SK-N-SH treated with all-trans-retinoic acid at 6 μM for 48 hours (cell line): ENCODE measurements at regions not wholly inside any gene's neighbourhood (a gene's known extent, or its start where the extent isn't known, plus 50 kb on each side); places are given as distances from the start of the nearest gene placed in this dataset.

Experiments
- ATAC-seq: fragments of 200-7000 bp; cut with Tn5 transposase; 3 replicates; pipeline ENCODE4 v1.9.1; 2020; ENCODE audit warnings: mild to moderate bottlenecking, moderate library complexity
- ARNTL ChIP-seq: fragments of 450-650 bp; formaldehyde crosslinking; IDR thresholded peaks from 2 replicates; pipeline ENCODE4 v1.5.0; 2020; ENCODE audit warnings: low read depth, mild to moderate bottlenecking, moderate library complexity, borderline replicate concordance
- BACH2 ChIP-seq: fragments of 250-450 bp; sonication (Bioruptor Pico); IDR thresholded peaks from 2 replicates; pipeline ENCODE4 v1.9.0; 2021; ENCODE audit warnings: mild to moderate bottlenecking, borderline replicate concordance
- ESRRG ChIP-seq: fragments of 250-450 bp; sonication (Bioruptor Pico); IDR thresholded peaks from 2 replicates; pipeline ENCODE4 v1.6.1; 2021; ENCODE audit warnings: mild to moderate bottlenecking
- GLIS3 ChIP-seq: fragments of 250-450 bp; sonication (Bioruptor Pico); IDR thresholded peaks from 2 replicates; pipeline ENCODE4 v1.5.0; 2020; ENCODE audit warnings: mild to moderate bottlenecking, moderate library complexity
- ISL1 ChIP-seq: fragments of 250-450 bp; sonication (Bioruptor Pico); IDR thresholded peaks from 2 replicates; pipeline ENCODE4 v2.1.2; 2022; ENCODE audit warnings: mild to moderate bottlenecking, moderate library complexity
- OSR1 ChIP-seq: fragments of 250-450 bp; sonication (Bioruptor Pico); IDR thresholded peaks from 2 replicates; pipeline ENCODE4 v1.8.0; 2022; ENCODE audit warnings: moderate library complexity, mild to moderate bottlenecking, inconsistent platforms
- PPARA ChIP-seq: fragments of 250-450 bp; sonication (Bioruptor Pico); IDR thresholded peaks from 2 replicates; pipeline ENCODE4 v1.5.0; 2020; ENCODE audit warnings: mild to moderate bottlenecking, borderline replicate concordance
- SNAI2 ChIP-seq: fragments of 250-450 bp; sonication (Bioruptor Pico); IDR thresholded peaks from 2 replicates; pipeline ENCODE4 v1.5.0; 2020; ENCODE audit warnings: mild to moderate bottlenecking, moderate library complexity
- TCF4 ChIP-seq: fragments of 250-450 bp; sonication (Bioruptor Pico); IDR thresholded peaks from 2 replicates; pipeline ENCODE4 v1.8.0; 2021; ENCODE audit warnings: mild to moderate bottlenecking, moderate library complexity, borderline replicate concordance
- TOX ChIP-seq: fragments of 250-450 bp; sonication (Bioruptor Pico); IDR thresholded peaks from 2 replicates; pipeline ENCODE4 v1.8.0; 2021; ENCODE audit warnings: mild to moderate bottlenecking, moderate library complexity, borderline replicate concordance
- ZC3H10 ChIP-seq: fragments of 250-450 bp; sonication (Bioruptor Pico); IDR thresholded peaks from 2 replicates; pipeline ENCODE4 v1.5.1; 2021; ENCODE audit warnings: mild to moderate bottlenecking, moderate library complexity
- ZFP3 ChIP-seq: fragments of 250-450 bp; sonication (Bioruptor Pico); IDR thresholded peaks from 2 replicates; pipeline ENCODE4 v1.5.0; 2020; ENCODE audit warnings: mild to moderate bottlenecking, moderate library complexity
- ZFP30 ChIP-seq: fragments of 450-650 bp; formaldehyde crosslinking; IDR thresholded peaks from 2 replicates; pipeline ENCODE4 v1.5.0; 2022; ENCODE audit warnings: mild to moderate bottlenecking, moderate library complexity
- ZNF70 ChIP-seq: fragments of 450-650 bp; formaldehyde crosslinking; IDR thresholded peaks from 2 replicates; pipeline ENCODE4 v1.5.0; 2020; ENCODE audit warnings: mild to moderate bottlenecking, moderate library complexity
- ZNF8 ChIP-seq: fragments of 450-650 bp; formaldehyde crosslinking; IDR thresholded peaks from 2 replicates; pipeline ENCODE4 v1.5.0; 2020; ENCODE audit warnings: mild to moderate bottlenecking, moderate library complexity
- TF ChIP-seq, protein P1 (sequence below): fragments of 250-450 bp; sonication (Bioruptor Pico); IDR thresholded peaks from 2 replicates; pipeline ENCODE4 v1.8.0; 2021; ENCODE audit warnings: low read depth, mild to moderate bottlenecking, moderate library complexity, borderline replicate concordance
- TF ChIP-seq, protein P2 (sequence below): fragments of 250-450 bp; sonication (Bioruptor Pico); IDR thresholded peaks from 2 replicates; pipeline ENCODE4 v1.5.1; 2021; ENCODE audit warnings: mild to moderate bottlenecking, moderate library complexity
- TF ChIP-seq, protein P3 (sequence below): fragments of 250-450 bp; sonication (Bioruptor Pico); IDR thresholded peaks from 2 replicates; pipeline ENCODE4 v1.5.0; 2020; ENCODE audit warnings: mild to moderate bottlenecking, moderate library complexity
- TF ChIP-seq, protein P4 (sequence below): fragments of 250-450 bp; sonication (Bioruptor Pico); IDR thresholded peaks from 2 replicates; pipeline ENCODE4 v1.8.0; 2020; ENCODE audit warnings: mild to moderate bottlenecking, moderate library complexity, borderline replicate concordance

DNA sequence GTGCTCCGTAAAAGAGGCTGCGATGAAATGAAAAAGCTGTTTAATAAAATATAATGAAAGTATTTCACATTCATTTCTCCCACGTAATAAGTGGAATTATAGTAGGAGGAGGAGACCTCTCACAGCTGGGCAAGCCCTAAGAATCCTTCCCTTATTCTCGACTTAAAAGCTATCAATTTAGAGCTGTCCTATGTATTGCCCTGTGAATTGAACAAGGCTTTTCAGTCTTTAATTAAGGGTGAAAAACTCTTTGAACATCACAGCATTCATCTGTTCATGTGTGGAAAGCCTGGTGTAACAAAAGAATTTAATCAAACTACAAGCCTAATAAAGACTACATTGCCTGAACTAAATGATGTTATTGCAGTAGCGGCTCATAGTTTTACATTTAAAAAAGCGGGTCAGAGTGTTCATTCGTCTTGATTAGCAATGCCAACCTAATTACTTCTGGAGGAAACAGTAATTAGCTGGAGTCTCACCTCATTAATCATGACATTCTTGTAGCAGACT lies 142.0 kb downstream of the ETNK1 start:
- ATAC-seq = no peak
- TF ChIP-seq ESRRG (CRISPR knock-in tag) (no peak), ZC3H10 (CRISPR knock-in tag) (no peak), GLIS3 (CRISPR knock-in tag) (no peak), BACH2 (CRISPR knock-in tag) (no peak), ISL1 (CRISPR knock-in tag) (no peak), ZNF70 (CRISPR knock-in tag) (no peak), PPARA (CRISPR knock-in tag) (no peak)

DNA sequence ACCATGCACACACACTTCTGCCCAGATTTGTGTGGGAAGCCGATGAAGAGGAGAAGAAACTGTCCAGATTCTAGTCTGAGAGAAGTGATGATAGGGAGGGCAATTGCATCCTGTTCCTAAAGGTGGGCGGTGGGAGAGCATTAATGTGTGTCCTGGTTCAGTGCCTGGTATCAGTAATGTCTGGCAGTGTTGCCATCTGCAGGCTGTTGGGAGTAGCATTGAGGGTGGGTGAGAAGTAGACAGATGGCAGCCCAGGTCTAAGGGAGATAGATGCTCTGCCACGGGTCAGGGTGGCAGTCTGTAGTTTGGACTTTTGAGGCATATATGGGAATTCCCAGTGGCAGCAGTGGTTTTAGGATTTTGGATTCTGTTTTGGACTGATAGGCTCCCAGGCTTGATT lies 156.4 kb downstream of the ETNK1 start:
- ATAC-seq = no peak
- TF ChIP-seq BACH2 (CRISPR knock-in tag) (no peak), ZC3H10 (CRISPR knock-in tag) (no peak), TCF4 (CRISPR knock-in tag) (no peak), ZFP30 (CRISPR knock-in tag) (no peak), TOX (no peak)
- TF ChIP-seq, all 23 proteins: peak for 0

DNA sequence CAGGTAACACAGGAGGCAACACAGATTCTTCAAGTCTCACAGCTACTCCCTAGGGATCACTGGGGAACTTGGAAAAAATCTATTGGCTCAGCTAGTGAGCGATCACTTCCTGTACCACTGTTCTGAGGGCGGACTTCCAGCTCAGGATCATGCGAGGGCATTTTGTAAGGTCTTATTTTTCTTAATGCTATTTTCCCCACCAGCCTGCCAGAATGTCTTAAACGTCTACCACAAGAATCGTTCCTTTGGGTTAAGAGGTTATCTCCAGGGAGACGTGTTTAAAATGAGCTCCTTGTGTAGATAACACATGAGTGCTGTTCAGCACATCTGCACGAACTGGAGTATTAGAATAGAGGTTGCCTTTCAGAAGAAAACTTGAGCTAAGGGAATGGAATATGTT lies 162.6 kb downstream of the ETNK1 start:
- TF ChIP-seq, protein P1, sequence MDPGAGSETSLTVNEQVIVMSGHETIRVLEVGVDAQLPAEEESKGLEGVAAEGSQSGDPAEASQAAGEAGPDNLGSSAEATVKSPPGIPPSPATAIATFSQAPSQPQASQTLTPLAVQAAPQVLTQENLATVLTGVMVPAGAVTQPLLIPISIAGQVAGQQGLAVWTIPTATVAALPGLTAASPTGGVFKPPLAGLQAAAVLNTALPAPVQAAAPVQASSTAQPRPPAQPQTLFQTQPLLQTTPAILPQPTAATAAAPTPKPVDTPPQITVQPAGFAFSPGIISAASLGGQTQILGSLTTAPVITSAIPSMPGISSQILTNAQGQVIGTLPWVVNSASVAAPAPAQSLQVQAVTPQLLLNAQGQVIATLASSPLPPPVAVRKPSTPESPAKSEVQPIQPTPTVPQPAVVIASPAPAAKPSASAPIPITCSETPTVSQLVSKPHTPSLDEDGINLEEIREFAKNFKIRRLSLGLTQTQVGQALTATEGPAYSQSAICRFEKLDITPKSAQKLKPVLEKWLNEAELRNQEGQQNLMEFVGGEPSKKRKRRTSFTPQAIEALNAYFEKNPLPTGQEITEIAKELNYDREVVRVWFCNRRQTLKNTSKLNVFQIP = no peak
- TF ChIP-seq ARNTL (CRISPR knock-in tag) = no peak
- TF ChIP-seq ZFP3 = no peak
- TF ChIP-seq, protein P2, sequence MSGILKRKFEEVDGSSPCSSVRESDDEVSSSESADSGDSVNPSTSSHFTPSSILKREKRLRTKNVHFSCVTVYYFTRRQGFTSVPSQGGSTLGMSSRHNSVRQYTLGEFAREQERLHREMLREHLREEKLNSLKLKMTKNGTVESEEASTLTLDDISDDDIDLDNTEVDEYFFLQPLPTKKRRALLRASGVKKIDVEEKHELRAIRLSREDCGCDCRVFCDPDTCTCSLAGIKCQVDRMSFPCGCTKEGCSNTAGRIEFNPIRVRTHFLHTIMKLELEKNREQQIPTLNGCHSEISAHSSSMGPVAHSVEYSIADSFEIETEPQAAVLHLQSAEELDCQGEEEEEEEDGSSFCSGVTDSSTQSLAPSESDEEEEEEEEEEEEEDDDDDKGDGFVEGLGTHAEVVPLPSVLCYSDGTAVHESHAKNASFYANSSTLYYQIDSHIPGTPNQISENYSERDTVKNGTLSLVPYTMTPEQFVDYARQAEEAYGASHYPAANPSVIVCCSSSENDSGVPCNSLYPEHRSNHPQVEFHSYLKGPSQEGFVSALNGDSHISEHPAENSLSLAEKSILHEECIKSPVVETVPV (CRISPR knock-in tag) = no peak
- TF ChIP-seq PPARA (CRISPR knock-in tag) = no peak
- TF ChIP-seq SNAI2 = no peak
- TF ChIP-seq, protein P3, sequence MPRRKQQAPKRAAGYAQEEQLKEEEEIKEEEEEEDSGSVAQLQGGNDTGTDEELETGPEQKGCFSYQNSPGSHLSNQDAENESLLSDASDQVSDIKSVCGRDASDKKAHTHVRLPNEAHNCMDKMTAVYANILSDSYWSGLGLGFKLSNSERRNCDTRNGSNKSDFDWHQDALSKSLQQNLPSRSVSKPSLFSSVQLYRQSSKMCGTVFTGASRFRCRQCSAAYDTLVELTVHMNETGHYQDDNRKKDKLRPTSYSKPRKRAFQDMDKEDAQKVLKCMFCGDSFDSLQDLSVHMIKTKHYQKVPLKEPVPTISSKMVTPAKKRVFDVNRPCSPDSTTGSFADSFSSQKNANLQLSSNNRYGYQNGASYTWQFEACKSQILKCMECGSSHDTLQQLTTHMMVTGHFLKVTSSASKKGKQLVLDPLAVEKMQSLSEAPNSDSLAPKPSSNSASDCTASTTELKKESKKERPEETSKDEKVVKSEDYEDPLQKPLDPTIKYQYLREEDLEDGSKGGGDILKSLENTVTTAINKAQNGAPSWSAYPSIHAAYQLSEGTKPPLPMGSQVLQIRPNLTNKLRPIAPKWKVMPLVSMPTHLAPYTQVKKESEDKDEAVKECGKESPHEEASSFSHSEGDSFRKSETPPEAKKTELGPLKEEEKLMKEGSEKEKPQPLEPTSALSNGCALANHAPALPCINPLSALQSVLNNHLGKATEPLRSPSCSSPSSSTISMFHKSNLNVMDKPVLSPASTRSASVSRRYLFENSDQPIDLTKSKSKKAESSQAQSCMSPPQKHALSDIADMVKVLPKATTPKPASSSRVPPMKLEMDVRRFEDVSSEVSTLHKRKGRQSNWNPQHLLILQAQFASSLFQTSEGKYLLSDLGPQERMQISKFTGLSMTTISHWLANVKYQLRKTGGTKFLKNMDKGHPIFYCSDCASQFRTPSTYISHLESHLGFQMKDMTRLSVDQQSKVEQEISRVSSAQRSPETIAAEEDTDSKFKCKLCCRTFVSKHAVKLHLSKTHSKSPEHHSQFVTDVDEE (CRISPR knock-in tag) = no peak
- TF ChIP-seq BACH2 (CRISPR knock-in tag) = no peak
- ATAC-seq = no peak

DNA sequence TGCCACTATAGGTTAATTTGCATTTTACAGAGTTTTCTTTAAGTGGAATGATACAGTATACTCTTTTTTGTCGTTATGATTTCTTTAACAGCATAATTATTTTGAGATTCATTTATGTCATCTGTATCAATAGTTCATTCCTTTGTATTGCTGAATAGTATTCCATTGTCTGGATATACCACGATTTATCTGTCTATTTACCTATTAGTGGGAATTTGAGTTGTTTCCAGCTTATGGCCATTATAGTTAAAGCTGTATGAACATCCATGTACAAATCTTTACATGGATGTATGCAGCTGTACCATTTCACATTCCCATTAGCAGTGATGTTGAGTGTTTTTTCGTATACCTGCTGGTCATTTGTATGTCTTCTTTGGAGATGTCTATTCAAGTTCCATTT lies 163.9 kb downstream of the ETNK1 start:
- TF ChIP-seq TOX (no peak), ZFP3 (no peak), ZNF8 (CRISPR knock-in tag) (peak; percentile 92)
- no peak for ATAC-seq

DNA sequence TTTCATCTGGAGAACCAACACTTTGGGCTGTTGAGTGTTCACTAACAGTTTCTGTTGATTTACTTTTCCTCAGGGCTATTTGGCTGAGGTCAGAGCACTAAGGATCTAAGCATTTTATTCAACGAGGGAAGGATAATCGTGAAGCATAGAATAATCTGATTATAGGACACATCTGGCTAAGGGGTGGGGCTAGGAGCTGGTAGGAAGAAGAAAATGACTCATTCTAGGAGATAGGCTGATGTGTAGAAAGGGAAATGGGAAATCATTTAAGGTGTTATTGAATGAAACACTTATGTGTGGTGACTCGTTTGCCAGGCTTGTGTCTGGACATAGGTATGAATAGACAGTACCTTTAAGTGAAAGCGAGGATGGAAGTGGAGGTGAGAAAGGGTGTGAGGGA lies 167.2 kb downstream of the ETNK1 start:
- TF ChIP-seq ZNF70 (CRISPR knock-in tag) = peak; percentile 89
- TF ChIP-seq, protein P2 (CRISPR knock-in tag) = no peak
- ATAC-seq = no peak

DNA sequence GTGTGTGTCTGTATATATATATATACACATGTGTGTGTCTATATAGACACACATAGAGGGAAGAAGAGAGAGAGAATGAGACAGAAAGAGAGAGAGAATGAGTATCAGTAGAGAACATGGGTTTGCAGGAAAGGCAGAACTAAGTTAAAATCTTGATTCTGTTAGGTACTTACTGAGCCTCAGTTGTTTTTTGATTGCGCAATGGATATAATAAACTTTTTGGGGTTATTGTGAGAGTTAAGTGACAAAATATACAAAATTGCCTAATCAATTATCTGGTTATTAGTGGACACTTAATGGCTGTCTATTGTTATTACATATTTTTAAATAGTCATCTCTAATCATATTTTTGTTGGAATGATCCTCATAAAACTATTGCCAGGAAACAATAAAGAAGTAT lies 169.0 kb downstream of the ETNK1 start:
- TF ChIP-seq, protein P4, sequence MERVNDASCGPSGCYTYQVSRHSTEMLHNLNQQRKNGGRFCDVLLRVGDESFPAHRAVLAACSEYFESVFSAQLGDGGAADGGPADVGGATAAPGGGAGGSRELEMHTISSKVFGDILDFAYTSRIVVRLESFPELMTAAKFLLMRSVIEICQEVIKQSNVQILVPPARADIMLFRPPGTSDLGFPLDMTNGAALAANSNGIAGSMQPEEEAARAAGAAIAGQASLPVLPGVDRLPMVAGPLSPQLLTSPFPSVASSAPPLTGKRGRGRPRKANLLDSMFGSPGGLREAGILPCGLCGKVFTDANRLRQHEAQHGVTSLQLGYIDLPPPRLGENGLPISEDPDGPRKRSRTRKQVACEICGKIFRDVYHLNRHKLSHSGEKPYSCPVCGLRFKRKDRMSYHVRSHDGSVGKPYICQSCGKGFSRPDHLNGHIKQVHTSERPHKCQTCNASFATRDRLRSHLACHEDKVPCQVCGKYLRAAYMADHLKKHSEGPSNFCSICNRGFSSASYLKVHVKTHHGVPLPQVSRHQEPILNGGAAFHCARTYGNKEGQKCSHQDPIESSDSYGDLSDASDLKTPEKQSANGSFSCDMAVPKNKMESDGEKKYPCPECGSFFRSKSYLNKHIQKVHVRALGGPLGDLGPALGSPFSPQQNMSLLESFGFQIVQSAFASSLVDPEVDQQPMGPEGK = no peak
- TF ChIP-seq TOX (no peak), ISL1 (CRISPR knock-in tag) (no peak), OSR1 (CRISPR knock-in tag) (no peak), GLIS3 (CRISPR knock-in tag) (no peak), PPARA (CRISPR knock-in tag) (no peak), ARNTL (CRISPR knock-in tag) (no peak), BACH2 (CRISPR knock-in tag) (no peak)
- TF ChIP-seq, protein P1 = no peak
- TF ChIP-seq, protein P2 (CRISPR knock-in tag) = no peak
- ATAC-seq = no peak
